H9 (cell line): ENCODE measurements at regions not wholly inside any gene's neighbourhood (a gene's known extent, or its start where the extent isn't known, plus 50 kb on each side); places are given as distances from the start of the nearest gene placed in this dataset.

ENCODE experiments used
- DNase-seq: peaks from one replicate; pipeline ENCODE4 v3.0.0-alpha.2; 2017
- H2AFZ ChIP-seq: one replicate; pipeline ENCODE4 v1.6.1; 2013; ENCODE audit warnings: mild to moderate bottlenecking, low read length, control low read depth, moderate library complexity
- H2AK5ac ChIP-seq: 2 replicates; pipeline ENCODE4 v1.6.1; 2013; ENCODE audit warnings: low read length, control low read depth, mixed read lengths; ENCODE audit not compliant: insufficient read length
- H2BK120ac ChIP-seq: one replicate; pipeline ENCODE4 v1.6.1; 2013; ENCODE audit warnings: low read depth, mild to moderate bottlenecking, low read length, control low read depth, inconsistent platforms; ENCODE audit not compliant: poor library complexity, severe bottlenecking
- H2BK12ac ChIP-seq: 2 replicates; pipeline ENCODE4 v1.6.1; 2013; ENCODE audit warnings: low read length, control low read depth, mixed read lengths, low read depth; ENCODE audit not compliant: insufficient read length
- H2BK15ac ChIP-seq: 2 replicates; pipeline ENCODE4 v1.6.1; 2013; ENCODE audit warnings: low read depth, low read length, control low read depth
- H2BK20ac ChIP-seq: one replicate; pipeline ENCODE4 v1.6.1; 2013; ENCODE audit warnings: low read depth, mild to moderate bottlenecking, low read length, control low read depth, inconsistent platforms; ENCODE audit not compliant: poor library complexity, severe bottlenecking
- H2BK5ac ChIP-seq: 2 replicates; pipeline ENCODE4 v1.6.1; 2013; ENCODE audit warnings: low read length, control low read depth, mixed read lengths; ENCODE audit not compliant: insufficient read length
- H3K14ac ChIP-seq: 2 replicates; pipeline ENCODE4 v1.6.1; 2013; ENCODE audit warnings: low read length, control low read depth; ENCODE audit not compliant: insufficient read depth
- H3K18ac ChIP-seq: 2 replicates; pipeline ENCODE4 v1.6.1; 2013; ENCODE audit warnings: low read depth, mild to moderate bottlenecking, mixed read lengths, low read length, control low read depth; ENCODE audit not compliant: insufficient read length
- H3K23ac ChIP-seq: 2 replicates; pipeline ENCODE4 v1.6.1; 2013; ENCODE audit warnings: low read length, control low read depth, mixed read lengths, low read depth; ENCODE audit not compliant: insufficient read length
- H3K23me2 ChIP-seq: 2 replicates; pipeline ENCODE4 v1.6.1; 2013; ENCODE audit warnings: low read depth, mild to moderate bottlenecking, mixed read lengths, low read length, control low read depth; ENCODE audit not compliant: insufficient read length, poor library complexity, severe bottlenecking
- H3K27ac ChIP-seq: 2 replicates; pipeline ENCODE4 v1.5.1; 2013; ENCODE audit warnings: low read length, control low read depth, mixed read lengths, low read depth; ENCODE audit not compliant: insufficient read length
- H3K27me3 ChIP-seq: 2 replicates; pipeline ENCODE4 v1.6.1; 2013; ENCODE audit warnings: low read length, control low read depth, inconsistent platforms; ENCODE audit not compliant: insufficient read depth
- H3K4ac ChIP-seq: 2 replicates; pipeline ENCODE4 v1.6.1; 2013; ENCODE audit warnings: low read depth, mild to moderate bottlenecking, control low read depth, inconsistent platforms, low read length, moderate library complexity
- H3K4me1 ChIP-seq: 2 replicates; pipeline ENCODE4 v1.6.1; 2013; ENCODE audit warnings: low read length, control low read depth, inconsistent platforms; ENCODE audit not compliant: insufficient read depth
- H3K4me2 ChIP-seq: 2 replicates; pipeline ENCODE4 v1.6.1; 2013; ENCODE audit warnings: low read length, control low read depth, mixed read lengths; ENCODE audit not compliant: insufficient read length, insufficient read depth
- H3K56ac ChIP-seq: 2 replicates; pipeline ENCODE4 v1.6.1; 2013; ENCODE audit warnings: low read depth, mild to moderate bottlenecking, mixed read lengths, low read length, control low read depth; ENCODE audit not compliant: insufficient read length
- H3K79me1 ChIP-seq: 2 replicates; pipeline ENCODE4 v1.6.1; 2013; ENCODE audit warnings: low read depth, mild to moderate bottlenecking, moderate library complexity, low read length, control low read depth, inconsistent platforms; ENCODE audit not compliant: insufficient read depth, poor library complexity, severe bottlenecking
- H3K79me2 ChIP-seq: 2 replicates; pipeline ENCODE4 v1.6.1; 2013; ENCODE audit warnings: low read length, control low read depth, inconsistent platforms; ENCODE audit not compliant: insufficient read depth
- H3K9ac ChIP-seq: 2 replicates; pipeline ENCODE4 v1.6.1; 2013; ENCODE audit warnings: low read length, control low read depth, mixed read lengths; ENCODE audit not compliant: insufficient read length; ENCODE audit errors: extremely low read depth
- H3K9me3 ChIP-seq: one replicate; pipeline ENCODE4 v1.6.1; 2013; ENCODE audit warnings: low read depth, low read length, inconsistent platforms; ENCODE audit not compliant: control insufficient read depth
- H3T11ph ChIP-seq: one replicate; pipeline ENCODE4 v1.6.1; 2013; ENCODE audit warnings: mild to moderate bottlenecking, low read length, control low read depth, inconsistent platforms
- H4K20me1 ChIP-seq: one replicate; pipeline ENCODE4 v1.6.1; 2013; ENCODE audit not compliant: control insufficient read depth, insufficient read length, insufficient read depth
- H4K5ac ChIP-seq: 2 replicates; pipeline ENCODE4 v1.6.1; 2013; ENCODE audit warnings: low read depth, mild to moderate bottlenecking, mixed read lengths, low read length, control low read depth; ENCODE audit not compliant: insufficient read length
- H4K8ac ChIP-seq: replicated peaks from 2 replicates; pipeline ENCODE4 v1.6.1; 2013; ENCODE audit warnings: low read length, control low read depth, mixed read lengths, low read depth; ENCODE audit not compliant: insufficient read length
- H4K91ac ChIP-seq: 2 replicates; pipeline ENCODE4 v1.6.1; 2013; ENCODE audit warnings: low read depth, mild to moderate bottlenecking, moderate library complexity, mixed read lengths, low read length, control low read depth; ENCODE audit not compliant: insufficient read length
- H3K27ac Mint-ChIP-seq, 3 experiments: 2 replicates in 2 of 3; 3 replicates in 1 of 3; pipeline ENCODE4 v1.8.0; 2020 to 2021; ENCODE audit warnings: mixed read lengths in 3 of 3, mild to moderate bottlenecking in 1 of 3, moderate library complexity in 1 of 3
- H3K27me3 Mint-ChIP-seq: 2 replicates; pipeline ENCODE4 v1.8.0; 2021; ENCODE audit warnings: low read depth, mild to moderate bottlenecking, moderate library complexity, mixed read lengths
- H3K36me3 Mint-ChIP-seq, 3 experiments: 2 replicates in 2 of 3; 3 replicates in 1 of 3; pipeline ENCODE4 v1.8.0; 2020 to 2021; ENCODE audit warnings: low read depth in 3 of 3, mixed read lengths in 3 of 3; ENCODE audit not compliant: insufficient read depth in 1 of 3
- H3K4me1 Mint-ChIP-seq, 2 experiments: 2 replicates each; pipeline ENCODE4 v1.8.0; 2020; ENCODE audit warnings: mixed read lengths in 2 of 2
- H3K4me3 Mint-ChIP-seq, 2 experiments: 2 replicates in 1 of 2; 3 replicates in 1 of 2; pipeline ENCODE4 v1.8.0; 2020 to 2021; ENCODE audit warnings: mild to moderate bottlenecking in 2 of 2, mixed read lengths in 2 of 2, moderate library complexity in 1 of 2
- H3K9me3 Mint-ChIP-seq, 2 experiments: 2 replicates in 1 of 2; 3 replicates in 1 of 2; pipeline ENCODE4 v1.8.0; 2020; ENCODE audit warnings: mild to moderate bottlenecking in 2 of 2, mixed read lengths in 2 of 2, moderate library complexity in 1 of 2
- CTCF ChIP-seq: fragments of 200-600 bp; sonication (generic); conservative IDR thresholded peaks from 3 replicates; pipeline ENCODE4 v1.8.0; 2021; ENCODE audit warnings: antibody characterized with exemption, mild to moderate bottlenecking
- WGBS: extraction: QIAGEN DNeasy Blood & Tissue Kit; methylation state at CpG from one replicate; pipeline ENCODE4 v1.1.7; 2013; ENCODE audit warnings: missing lambda C conversion rate, low lambda C conversion rate, mixed read lengths; ENCODE audit not compliant: insufficient read length; ENCODE audit errors: extremely low coverage; 5-methylcytosine and 5-hydroxymethylcytosine counted together

GRCh38 chr1:81424061-81424460, 376.7 kb upstream of the ADGRL2 start:
- Histone ChIP-seq H3K4ac (no peak overlapping the region), H3K23me2 (no peaks in the 10 kb centered on the region), H4K91ac (no peak overlapping the region), H2AK5ac (no peak overlapping the region), H2BK20ac (no peak overlapping the region), H2BK5ac (no peak overlapping the region), H2BK12ac (no peak overlapping the region), H3K23ac (no peak overlapping the region), H2BK15ac (no peak overlapping the region), H3K14ac (no peak overlapping the region), H4K5ac (no peak overlapping the region), H3K9me3 (no peaks in the 10 kb centered on the region), H3K27ac (no peak overlapping the region), H2AFZ (no peak overlapping the region), H2BK120ac (no peak overlapping the region), H3K79me1 (no peaks in the 10 kb centered on the region), H3K79me2 (no peaks in the 10 kb centered on the region), H3K27me3 (no peaks in the 10 kb centered on the region), H4K20me1 (no peaks in the 10 kb centered on the region), H3K18ac (no peak overlapping the region), H3T11ph (no peak overlapping the region), H4K8ac (no peak overlapping the region), H3K4me1 (no peaks in the 10 kb centered on the region; the same call in 1 of the 2 replicates), H3K4me2 (no peak overlapping the region), H3K9ac (no peak overlapping the region), H3K56ac (no peak overlapping the region)
- H3K27me3 Mint-ChIP-seq = no peaks in the 10 kb centered on the region
- peaks cover 11 to 22% (median 15%) of the 10 kb centered on the region in 3 experiments for H3K36me3 Mint-ChIP-seq
- no peak for TF ChIP-seq CTCF
- no peak overlapping the region for H3K4me3 Mint-ChIP-seq
- no peak overlapping the region for H3K27ac Mint-ChIP-seq
- WGBS = no CpG with 5 or more reads among the region's 5 CpGs
- DNase-seq = no peak
- peaks cover 2 to 5% of the 10 kb centered on the region in 2 experiments; a peak in 3 of 5 replicates for H3K9me3 Mint-ChIP-seq
- H3K4me1 Mint-ChIP-seq = peaks cover 11 to 12% of the 10 kb centered on the region in 2 experiments
